GM18907 (cell line): ENCODE measurements at regions not wholly inside any gene's neighbourhood (a gene's known extent, or its start where the extent isn't known, plus 50 kb on each side); places are given as distances from the start of the nearest gene placed in this dataset.
"Not testable (repeated sequence)": the region's sequence is repeated elsewhere in the genome, so short reads cannot be mapped to it uniquely, and the experiment has no call there.

Source experiments
- ATAC-seq: cut with Tn5 transposase; IDR thresholded peaks from one replicate; pipeline ENCODE4 v1.9.1; 2021; ENCODE audit warnings: mild to moderate bottlenecking, moderate library complexity; ENCODE audit not compliant: unreplicated experiment

DNA sequence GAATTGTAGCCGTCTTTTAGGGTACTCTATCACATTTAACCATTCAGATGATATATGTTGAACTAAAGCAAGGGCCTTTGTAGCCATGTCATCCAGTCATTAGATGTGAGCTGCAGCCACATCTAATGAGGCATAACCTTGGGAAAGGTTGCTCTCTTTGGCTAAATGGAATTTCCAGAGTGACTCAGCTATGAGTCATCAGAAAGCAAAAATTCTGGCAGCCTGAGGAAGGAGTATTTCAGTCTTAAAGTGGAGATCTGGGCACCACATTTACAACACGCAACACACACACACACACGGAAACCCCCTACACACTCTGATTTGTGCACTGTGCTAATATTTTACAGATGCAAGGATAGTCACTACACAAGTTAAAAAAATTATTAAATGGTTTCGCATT lies 176.9 kb upstream of the ZWINT start:
- ATAC-seq, result no peak

DNA sequence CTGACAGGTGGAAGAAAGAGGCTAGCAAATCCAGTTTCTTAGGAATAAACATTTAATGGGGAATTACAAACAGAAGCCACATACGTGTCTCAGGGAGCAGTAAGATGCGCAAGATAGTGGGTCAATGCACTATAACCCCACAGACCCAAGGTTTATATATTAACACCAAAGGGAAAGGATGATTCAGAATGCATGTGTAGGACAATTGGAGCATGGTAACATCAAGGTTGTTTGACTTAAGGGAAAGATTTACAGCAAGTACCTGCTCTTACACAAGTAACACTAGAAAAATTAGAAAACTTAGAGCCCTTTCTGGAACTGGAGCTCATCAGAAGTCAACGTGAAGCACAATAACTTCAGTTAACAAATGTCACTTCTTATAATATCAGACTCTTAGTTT lies 161.1 kb upstream of the ZWINT start:
- no peak for ATAC-seq

- ATAC-seq, result no peak
Observed at GRCh38 chr10:56508562-56508961, 147.5 kb upstream of the ZWINT start.

DNA sequence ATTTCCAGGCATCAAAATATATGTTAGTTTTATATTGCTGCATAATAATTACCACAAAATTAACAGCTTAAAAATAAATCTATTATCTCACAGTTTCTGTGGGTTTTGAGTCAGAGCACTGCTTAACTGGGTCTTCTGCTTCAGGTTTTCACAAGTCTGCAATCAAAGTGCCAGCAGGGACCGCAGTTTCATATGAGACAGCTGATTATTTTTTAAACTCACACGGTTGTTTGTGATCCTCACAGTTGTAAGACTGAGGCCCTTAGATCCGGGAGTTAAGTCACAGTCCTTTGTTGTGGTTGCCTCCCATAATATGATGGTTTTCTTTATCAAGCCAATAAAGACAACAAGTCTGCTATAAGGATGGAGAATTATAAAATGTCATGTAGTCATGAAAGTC lies 146.0 kb upstream of the ZWINT start:
- no peak for ATAC-seq

GRCh38 chr10:56505555-56505954 lies 144.5 kb upstream of the ZWINT start:
- ATAC-seq, result no peak

DNA sequence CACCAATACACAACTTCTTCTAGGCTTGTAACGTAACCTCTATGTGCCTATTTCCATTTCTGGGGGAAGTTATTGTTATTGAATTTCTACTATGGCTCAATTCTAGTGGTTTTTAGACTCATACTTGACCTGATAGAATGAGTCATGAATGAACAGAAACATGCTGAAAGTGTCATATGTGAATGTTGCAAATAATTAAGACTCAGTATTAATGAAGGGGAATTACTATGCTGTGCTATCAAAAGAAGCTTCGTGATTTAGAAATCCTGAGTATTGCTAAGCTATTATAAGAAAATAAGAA lies 135.1 kb upstream of the ZWINT start:
- no peak for ATAC-seq

DNA sequence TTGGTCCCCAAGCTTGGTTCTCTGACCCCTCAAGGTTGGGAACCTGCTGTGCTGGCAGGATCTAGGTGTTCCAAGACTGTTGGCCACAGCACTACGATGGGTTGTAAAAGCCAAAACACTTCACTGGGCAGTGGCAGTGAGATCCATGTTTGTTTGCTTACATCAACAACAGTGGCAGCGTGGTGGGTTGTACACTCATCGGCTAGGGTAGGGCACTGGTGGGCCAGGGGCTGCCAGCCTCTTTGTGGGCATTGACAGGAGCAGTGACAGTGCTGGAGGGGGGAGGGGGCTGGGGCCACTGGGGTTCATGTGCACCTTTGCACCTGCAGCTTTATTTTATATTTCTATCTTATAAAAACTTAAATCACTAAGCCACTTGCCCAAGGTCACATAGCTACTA lies 126.7 kb upstream of the ZWINT start:
- no peak for ATAC-seq

GRCh38 chr10:56481521-56482091 lies 120.5 kb upstream of the ZWINT start:
- no peak for ATAC-seq

DNA sequence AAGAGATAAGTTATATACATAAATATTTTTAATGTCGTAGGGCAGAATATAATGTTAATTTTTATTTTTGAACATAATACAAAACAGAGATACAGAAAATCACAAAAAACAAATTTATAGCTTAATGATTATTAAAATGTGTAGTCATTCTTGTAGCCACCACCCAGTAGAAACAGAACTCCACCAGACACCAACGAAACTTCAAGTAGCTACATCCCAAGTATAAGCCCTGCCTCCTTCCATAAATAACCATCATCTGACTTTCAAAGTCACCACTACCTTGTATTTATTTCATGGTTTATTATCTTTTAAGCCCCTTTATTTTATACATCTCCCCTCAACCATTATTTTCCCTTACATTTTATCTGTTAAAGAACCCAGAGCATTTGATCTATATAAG lies 111.9 kb upstream of the ZWINT start:
- ATAC-seq, result no peak

GRCh38 chr10:56470701-56471100 lies 109.6 kb upstream of the ZWINT start:
- ATAC-seq, result no peak

DNA sequence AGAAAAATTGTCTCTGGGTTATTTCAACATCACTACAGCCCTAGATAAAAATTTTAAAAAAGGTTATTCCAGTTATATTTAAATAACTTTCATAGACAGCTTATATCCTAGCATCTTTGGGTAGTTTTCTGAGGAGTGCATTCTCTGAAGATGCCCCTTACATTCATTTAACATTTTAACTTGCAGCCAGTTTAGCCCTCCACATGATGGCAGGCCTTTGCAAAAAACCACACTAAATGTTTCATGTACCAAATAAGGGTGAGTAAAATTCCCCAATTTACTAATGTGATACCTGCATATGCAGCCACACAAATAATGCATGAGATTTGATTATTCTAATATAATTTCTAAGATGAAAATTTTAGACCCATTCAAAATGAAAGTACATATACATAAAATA lies 108.4 kb upstream of the ZWINT start:
- no peak for ATAC-seq

DNA sequence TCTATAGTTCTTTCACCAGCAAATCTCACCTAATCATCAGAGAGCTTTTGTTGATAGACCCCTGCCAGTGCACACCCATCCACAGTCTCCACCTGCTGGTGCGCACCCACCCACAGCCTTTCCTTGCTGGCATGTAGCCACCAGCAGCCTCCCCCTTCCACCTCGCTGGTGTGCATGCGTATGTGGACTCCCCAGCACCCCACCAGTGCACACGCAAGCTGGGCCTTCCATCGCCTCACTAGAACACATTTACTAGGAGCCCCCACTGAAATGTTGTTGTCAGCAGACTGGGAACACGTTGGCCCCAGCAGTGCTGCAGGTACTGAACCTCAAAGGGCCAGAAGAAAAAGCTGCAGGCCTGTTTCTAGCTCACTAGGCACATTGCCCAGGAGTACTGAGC lies 104.9 kb upstream of the ZWINT start:
- no peak for ATAC-seq

GRCh38 chr10:56449770-56450169 lies 88.7 kb upstream of the ZWINT start:
- ATAC-seq, result no peak

DNA sequence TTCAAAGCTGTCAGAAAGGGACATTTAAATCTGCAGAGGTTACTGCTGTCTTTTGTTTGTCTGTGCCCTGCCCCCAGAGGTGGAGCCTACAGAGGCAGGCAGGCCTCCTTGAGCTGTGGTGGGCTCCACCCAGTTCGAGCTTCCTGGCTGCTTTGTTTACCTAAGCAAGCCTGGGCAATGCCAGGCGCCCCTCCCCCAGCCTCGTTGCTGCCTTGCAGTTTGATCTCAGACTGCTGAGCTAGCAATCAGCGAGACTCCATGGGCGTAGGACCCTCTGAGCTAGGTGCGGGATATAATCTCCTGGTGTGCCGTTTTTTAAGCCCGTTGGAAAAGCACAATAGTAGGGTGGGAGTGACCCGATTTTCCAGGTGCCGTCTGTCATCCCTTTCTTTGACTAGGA lies 86.6 kb upstream of the ZWINT start:
- ATAC-seq, result not testable (repeated sequence)

GRCh38 chr10:56441337-56441736 lies 80.3 kb upstream of the ZWINT start:
- not testable (repeated sequence) for ATAC-seq
